ENCODE measurements at regions not wholly inside any gene's neighbourhood (a gene's known extent, or its start where the extent isn't known, plus 50 kb on each side); places are given as distances from the start of the nearest gene placed in this dataset.

GRCh38 chr7:25460433-25460832, 232.1 kb upstream of the NPVF start:
- FAIRE-seq = no peak
- no peak overlapping the region for H3K9ac ChIP-seq (replicated peaks; ENCODE audit: extremely low read depth, insufficient read depth, low read length)
- no peaks in the 10 kb centered on the region for H3K27me3 ChIP-seq (ENCODE audit: control insufficient read depth in 2 of 2, insufficient read depth in 2 of 2, low read length in 2 of 2)
- ChIA-PET POLR2A (no interaction called here), CTCF (no interaction called here)
- H3K27ac ChIP-seq (ENCODE audit: insufficient read depth, low read depth, low read length) = no peak overlapping the region
- intact Hi-C loops (cut with micrococcal nuclease) (no loop called here), dilution Hi-C loops (cut with MboI; ENCODE audit: extremely low pct_ligation_motif_present, low sequenced_read_pairs) (no loop called here)
- BruUV-seq (replicated peaks) = no TSS peak
- no peak overlapping the region for H2AFZ ChIP-seq (ENCODE audit: low read depth, low read length)
- no peaks in the 10 kb centered on the region for H4K20me1 ChIP-seq (replicated peaks; ENCODE audit: control insufficient read depth, extremely low read depth, insufficient read depth, low read length)
- no peak overlapping the region for H3K4me3 ChIP-seq (replicated peaks in 1 of 3; ENCODE audit: insufficient read depth in 1 of 3, low read depth in 1 of 3, low read length in 3 of 3)
- no peaks in the 10 kb centered on the region for H3K9me1 ChIP-seq (replicated peaks; ENCODE audit: control insufficient read depth, extremely low read depth, insufficient read depth, low read length)
- H3K36me3 ChIP-seq (ENCODE audit: control insufficient read depth in 2 of 2, extremely low read depth in 1 of 2, insufficient read depth in 2 of 2, low read length in 2 of 2) = no peaks in the 10 kb centered on the region
- TF ChIP-seq CTCF (IDR thresholded peaks at IDR 0.05; ENCODE audit: extremely low read depth in 1 of 2, insufficient read depth in 1 of 2, low read depth in 1 of 2, low read length in 2 of 2) = no peak
- TF ChIP-seq POLR2AphosphoS5 (IDR thresholded peaks at IDR 0.05; ENCODE audit: insufficient read depth, low read depth, low read length) = no peak
- TF ChIP-seq MAX (IDR thresholded peaks at IDR 0.05; ENCODE audit: insufficient read depth, insufficient read length) = no peak
- no peak for TF ChIP-seq POLR2A (IDR thresholded peaks at IDR 0.05; ENCODE audit: low read depth, low read length)
- TF ChIP-seq FOS (IDR thresholded peaks at IDR 0.05; ENCODE audit: borderline replicate concordance, insufficient read depth, low read length) = no peak
- TF ChIP-seq JUN (IDR thresholded peaks at IDR 0.05; ENCODE audit: borderline replicate concordance, insufficient read depth, insufficient read length, low read depth) = no peak
- no peak for TF ChIP-seq MYC (IDR thresholded peaks at IDR 0.05; ENCODE audit: low read depth, low read length)
- no peak for TF ChIP-seq EZH2 (IDR thresholded peaks at IDR 0.05; ENCODE audit: borderline replicate concordance, low read depth, low read length, severe bottlenecking)
- TF ChIP-seq GATA2 (IDR thresholded peaks at IDR 0.05; ENCODE audit: insufficient read depth, insufficient read length, low read depth, low read length) = no peak
- no peaks in the 10 kb centered on the region for H3K9me3 ChIP-seq (replicated peaks; ENCODE audit: control insufficient read depth, insufficient read depth, low read length)
- H3K4me1 ChIP-seq (ENCODE audit: control insufficient read depth, extremely low read depth, insufficient read depth, low read length) = no peaks in the 10 kb centered on the region
- H3K79me2 ChIP-seq (ENCODE audit: control insufficient read depth, insufficient read depth, low read length) = no peaks in the 10 kb centered on the region
- DNase-seq (ENCODE audit: low read depth, low spot score) = no peak
- no peak overlapping the region for H3K4me2 ChIP-seq (ENCODE audit: insufficient read depth, low read length)
